HCT116 (cell line): ENCODE measurements at regions not wholly inside any gene's neighbourhood (a gene's known extent, or its start where the extent isn't known, plus 50 kb on each side); places are given as distances from the start of the nearest gene placed in this dataset.
A peak's percentile ranks its signal among the peaks of the same experiment; 100 is the strongest.

ENCODE experiments used
- ATAC-seq: fragments of 200-7000 bp; cut with Tn5 transposase; 2 replicates; pipeline ENCODE4 v1.9.1; 2020; ENCODE audit warnings: mild to moderate bottlenecking, moderate library complexity
- BruUV-seq: library from RNA; stranded (reverse); fragments of 400-500 nt; replicated peaks from 2 replicates; lab custom pipeline; 2021; lab: Mats Ljungman, UMichigan
- CTCF ChIA-PET: fragments of 300-600 bp; sonication (Branson Sonifier 250); formaldehyde crosslinking; loops from one replicate; lab custom pipeline; 2021; ENCODE audit warnings: antibody characterized with exemption; lab: Charles Lee
- POLR2A ChIA-PET: fragments of 300-600, 350-600 bp; sonication (Branson Sonifier 250); formaldehyde crosslinking; loops from one replicate; lab custom pipeline; 2021; ENCODE audit warnings: antibody characterized with exemption; lab: Charles Lee
- RAD21 ChIA-PET, 2 experiments: fragments of 300-600 bp; sonication (Branson Sonifier 250); formaldehyde crosslinking; loops; one replicate each; lab custom pipeline; 2023; ENCODE audit warnings: low total read pairs in 2 of 2; ENCODE audit not compliant: uncharacterized antibody in 2 of 2, unreplicated experiment in 2 of 2, low non-redundant PET in 1 of 2; lab: Charles Lee
- DNase-seq: peaks from one replicate; pipeline ENCODE4 v3.0.0-alpha.2; 2010; ENCODE audit warnings: low read depth, low spot score
- H2AFZ ChIP-seq: fragments of 200-600 bp; shearing (Covaris generic), sonication (generic); 2 replicates; pipeline ENCODE4 v1.6.1; 2017; ENCODE audit warnings: low read depth, mixed run types, mixed read lengths, antibody characterized with exemption, low read length; ENCODE audit not compliant: poor library complexity, severe bottlenecking
- H3K27ac ChIP-seq: 2 replicates; pipeline ENCODE4 v1.5.1; 2012; ENCODE audit warnings: low read depth, low read length
- H3K27me3 ChIP-seq: fragments of 200-600 bp; sonication (generic); 2 replicates; pipeline ENCODE4 v1.6.1; 2016; ENCODE audit warnings: mixed run types, low read length, mixed read lengths; ENCODE audit not compliant: insufficient read depth
- H3K36me3 ChIP-seq, 2 experiments: fragments of 200-500 bp in 1 of 2; fragments of 200-600 bp in 1 of 2; sonication (Bioruptor generic) in 1 of 2; sonication (generic) in 1 of 2; 2 replicates each; pipeline versions ENCODE4 v1.5.1 to v1.6.1; 2014 to 2016; ENCODE audit warnings: low read length in 2 of 2, inconsistent platforms in 1 of 2, mixed read lengths in 1 of 2, mixed run types in 1 of 2; ENCODE audit not compliant: insufficient read depth in 2 of 2, control insufficient read depth in 1 of 2
- H3K4me1 ChIP-seq, 2 experiments: fragments of 200-600 bp in 1 of 2; sonication (generic) in 1 of 2; 2 replicates each; pipeline versions ENCODE4 v1.5.1 to v1.6.1; 2012 to 2017; ENCODE audit warnings: low read length in 2 of 2, inconsistent platforms in 1 of 2, mild to moderate bottlenecking in 1 of 2, mixed read lengths in 1 of 2, mixed run types in 1 of 2, moderate library complexity in 1 of 2; ENCODE audit not compliant: insufficient read depth in 2 of 2, control insufficient read depth in 1 of 2
- H3K4me2 ChIP-seq: fragments of 200-600 bp; sonication (generic); 2 replicates; pipeline ENCODE4 v1.6.1; 2017; ENCODE audit warnings: mixed run types, low read length, mixed read lengths
- H3K4me3 ChIP-seq, 2 experiments: fragments of 200-600 bp in 1 of 2; sonication (generic) in 1 of 2; replicated peaks in 1 of 2; 2 replicates each; pipeline ENCODE4 v1.5.1; 2011 to 2016; ENCODE audit warnings: low read length in 2 of 2, control low read depth in 1 of 2, low read depth in 1 of 2, mild to moderate bottlenecking in 1 of 2, mixed read lengths in 1 of 2, mixed run types in 1 of 2
- H3K79me2 ChIP-seq: fragments of 200-600 bp; sonication (generic); 2 replicates; pipeline ENCODE4 v1.6.1; 2017; ENCODE audit warnings: mild to moderate bottlenecking, mixed run types, low read length, moderate library complexity, mixed read lengths; ENCODE audit not compliant: insufficient read depth
- H3K9ac ChIP-seq: fragments of 200-600 bp; sonication (generic); 2 replicates; pipeline ENCODE4 v1.6.1; 2016; ENCODE audit warnings: low read length, mixed read lengths
- H3K9me2 ChIP-seq: fragments of 200-600 bp; sonication (generic), shearing (Covaris generic); 2 replicates; pipeline ENCODE4 v1.6.1; 2017; ENCODE audit warnings: mixed run types, mild to moderate bottlenecking, moderate library complexity; ENCODE audit not compliant: insufficient read depth
- H3K9me3 ChIP-seq, 2 experiments: fragments of 200-500 bp in 1 of 2; fragments of 200-600 bp in 1 of 2; sonication (Bioruptor generic) in 1 of 2; sonication (generic) in 1 of 2; 2 replicates each; pipeline ENCODE4 v1.6.1; 2014 to 2017; ENCODE audit warnings: low read length in 2 of 2, mixed read lengths in 2 of 2, inconsistent platforms in 1 of 2, low read depth in 1 of 2, mild to moderate bottlenecking in 1 of 2, mixed run types in 1 of 2, moderate library complexity in 1 of 2; ENCODE audit not compliant: control insufficient read depth in 1 of 2, insufficient read depth in 1 of 2
- H4K20me1 ChIP-seq: fragments of 200-600 bp; sonication (generic), shearing (Covaris generic); 2 replicates; pipeline ENCODE4 v1.6.1; 2017; ENCODE audit warnings: mixed run types, mild to moderate bottlenecking, moderate library complexity; ENCODE audit not compliant: insufficient read depth
- CBX3 ChIP-seq: IDR thresholded peaks from 2 replicates; pipeline ENCODE4 v1.6.1; 2012; ENCODE audit warnings: low read depth
- CEBPB ChIP-seq: IDR thresholded peaks from 2 replicates; pipeline ENCODE4 v1.6.1; 2012; ENCODE audit warnings: low read depth
- EGR1 ChIP-seq: IDR thresholded peaks from 2 replicates; pipeline ENCODE4 v1.6.1; 2012; ENCODE audit warnings: low read depth
- ELF1 ChIP-seq: IDR thresholded peaks from 2 replicates; pipeline ENCODE4 v1.6.1; 2012; ENCODE audit warnings: low read depth, borderline replicate concordance
- EZH2 ChIP-seq: fragments of 200-600 bp; sonication (generic); IDR thresholded peaks from 2 replicates; pipeline ENCODE4 v1.6.1; 2017; ENCODE audit warnings: antibody characterized with exemption, mixed run types
- EZH2phosphoT487 ChIP-seq: fragments of 200-600 bp; IDR thresholded peaks from 2 replicates; pipeline ENCODE4 v1.6.1; 2018; ENCODE audit warnings: antibody characterized with exemption, borderline replicate concordance
- JUND ChIP-seq: IDR thresholded peaks from 2 replicates; pipeline ENCODE4 v1.6.1; 2012
- POLR2A ChIP-seq: IDR thresholded peaks from 2 replicates; pipeline ENCODE4 v1.7.0; 2011; ENCODE audit warnings: borderline replicate concordance; ENCODE audit not compliant: insufficient read depth, insufficient read length; ENCODE audit errors: extremely low read depth
- RAD21 ChIP-seq: IDR thresholded peaks from 2 replicates; pipeline ENCODE4 v1.6.1; 2012; ENCODE audit warnings: low read depth, mild to moderate bottlenecking
- SP1 ChIP-seq: IDR thresholded peaks from 2 replicates; pipeline ENCODE4 v1.6.1; 2012; ENCODE audit warnings: low read depth
- SRF ChIP-seq: IDR thresholded peaks from 2 replicates; pipeline ENCODE4 v1.6.1; 2012; ENCODE audit warnings: low read depth
- TCF7L2 ChIP-seq: IDR thresholded peaks from 2 replicates; pipeline ENCODE4 v1.7.0; 2011; ENCODE audit warnings: borderline replicate concordance, inconsistent platforms; ENCODE audit not compliant: insufficient read depth, insufficient read length; ENCODE audit errors: extremely low read depth
- YY1 ChIP-seq: IDR thresholded peaks from 2 replicates; pipeline ENCODE4 v1.6.1; 2011; ENCODE audit warnings: low read length, low read depth, moderate library complexity, mild to moderate bottlenecking; ENCODE audit not compliant: insufficient replicate concordance; ENCODE audit errors: extremely low read depth
- ZFX ChIP-seq: fragments of 450-650 bp; IDR thresholded peaks from 2 replicates; pipeline ENCODE4 v1.6.1; 2017
- ZNF274 ChIP-seq: fragments of 200-500 bp; sonication (Bioruptor generic); IDR thresholded peaks from 2 replicates; pipeline ENCODE4 v1.6.1; 2014; ENCODE audit warnings: mild to moderate bottlenecking, low read depth, low read length, inconsistent platforms
- intact Hi-C: fragments of 100-400 bp; cut with micrococcal nuclease; formaldehyde crosslinking; loops from 2 replicates; pipeline ENCODE4 v1.10.0; 2022
- TF ChIP-seq, protein P1 (sequence below): IDR thresholded peaks from 2 replicates; pipeline ENCODE4 v1.6.1; 2012
- TF ChIP-seq, protein P2 (sequence below): IDR thresholded peaks from 2 replicates; pipeline ENCODE4 v1.6.1; 2011; ENCODE audit warnings: mild to moderate bottlenecking, low read length, moderate library complexity; ENCODE audit not compliant: insufficient replicate concordance; ENCODE audit errors: extremely low read depth
- TF ChIP-seq, protein P3 (sequence below): IDR thresholded peaks from 2 replicates; pipeline ENCODE4 v1.6.1; 2012

DNA sequence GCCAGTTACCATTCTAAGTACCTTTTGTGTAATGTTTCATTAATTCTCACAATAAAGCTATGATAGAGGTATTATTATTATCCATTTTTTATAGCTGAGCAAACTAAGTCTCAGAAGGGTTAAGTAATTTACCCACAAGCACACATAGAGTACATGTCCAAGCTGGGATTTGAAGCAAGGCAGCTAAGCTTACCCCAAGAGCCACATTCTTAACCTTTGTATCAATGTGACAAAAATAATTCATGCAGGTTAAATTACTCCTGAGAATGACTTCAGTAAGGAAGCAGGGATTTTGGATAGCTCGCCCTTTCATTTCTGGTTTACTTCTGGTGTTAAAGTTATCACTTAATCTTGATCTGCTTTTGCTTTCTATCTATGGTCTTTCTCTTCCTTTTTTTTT is 141.9 kb downstream of the ACTBL2 start:
- no peaks in the 10 kb centered on the region for H3K79me2 ChIP-seq
- TF ChIP-seq SRF (no peak), ELF1 (no peak), EGR1 (no peak)
- TF ChIP-seq, protein P1, sequence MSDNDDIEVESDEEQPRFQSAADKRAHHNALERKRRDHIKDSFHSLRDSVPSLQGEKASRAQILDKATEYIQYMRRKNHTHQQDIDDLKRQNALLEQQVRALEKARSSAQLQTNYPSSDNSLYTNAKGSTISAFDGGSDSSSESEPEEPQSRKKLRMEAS = no peak
- TF ChIP-seq, all 23 proteins: peak for 0
- Histone ChIP-seq H2AFZ (no peak overlapping the region), H3K36me3 (no peaks in the 10 kb centered on the region), H3K9me2 (no peaks in the 10 kb centered on the region), H3K27me3 (no peaks in the 10 kb centered on the region), H3K4me2 (no peak overlapping the region), H3K4me1 (peaks cover 6 to 19% of the 10 kb centered on the region in 2 experiments; a peak in 3 of 4 replicates), H3K9me3 (no peaks in the 10 kb centered on the region), H3K27ac (no peak overlapping the region), H3K4me3 (no peak overlapping the region), H3K9ac (no peak overlapping the region), H4K20me1 (no peaks in the 10 kb centered on the region)
- BruUV-seq = no TSS peak
- POLR2A ChIA-PET = interaction anchor here (0.7 kb wide), 1 partner anchor 21 kb away, joined by 5 read pairs; no protein-coding TSS in a partner anchor
- RAD21 ChIA-PET = no interaction called here
- ATAC-seq (no peak), DNase-seq (no peak)
- CTCF ChIA-PET = no interaction called here
- intact Hi-C loops = no loop called here

DNA sequence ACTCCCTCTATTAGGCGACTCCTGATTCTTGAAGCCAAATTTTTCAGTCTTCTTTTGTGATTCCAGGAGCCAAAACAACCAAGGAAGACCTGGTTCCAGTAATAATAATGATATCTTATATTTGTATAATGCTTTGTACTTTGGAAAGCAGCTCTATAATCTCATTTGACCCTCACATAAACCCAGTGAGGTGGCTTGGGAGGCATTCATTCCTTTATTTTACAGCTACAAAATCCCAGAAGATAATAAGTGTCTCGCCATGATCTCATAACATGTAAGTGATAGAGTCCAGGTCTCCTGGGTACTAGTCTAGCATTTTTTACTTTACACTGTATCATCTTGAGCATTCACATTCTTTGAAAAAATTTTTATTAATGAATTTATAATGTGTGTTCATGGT is 143.1 kb downstream of the ACTBL2 start:
- no peaks in the 10 kb centered on the region for H3K36me3 ChIP-seq
- H3K27ac ChIP-seq = no peak overlapping the region
- no peaks in the 10 kb centered on the region for H3K79me2 ChIP-seq
- RAD21 ChIA-PET = no interaction called here
- H2AFZ ChIP-seq = peak overlapping the region; percentile 4
- CTCF ChIA-PET = interaction anchor here (1.6 to 2.8 kb wide), 2 partner anchors 10 to 93 kb away, joined by 3 to 10 read pairs; no protein-coding TSS in a partner anchor
- no peak for TF ChIP-seq POLR2A
- no peak for TF ChIP-seq JUND
- TF ChIP-seq ELF1 = no peak
- TF ChIP-seq SRF = no peak
- no peak for TF ChIP-seq CEBPB
- TF ChIP-seq CBX3 = no peak
- TF ChIP-seq EZH2phosphoT487 = no peak
- TF ChIP-seq, protein P2, sequence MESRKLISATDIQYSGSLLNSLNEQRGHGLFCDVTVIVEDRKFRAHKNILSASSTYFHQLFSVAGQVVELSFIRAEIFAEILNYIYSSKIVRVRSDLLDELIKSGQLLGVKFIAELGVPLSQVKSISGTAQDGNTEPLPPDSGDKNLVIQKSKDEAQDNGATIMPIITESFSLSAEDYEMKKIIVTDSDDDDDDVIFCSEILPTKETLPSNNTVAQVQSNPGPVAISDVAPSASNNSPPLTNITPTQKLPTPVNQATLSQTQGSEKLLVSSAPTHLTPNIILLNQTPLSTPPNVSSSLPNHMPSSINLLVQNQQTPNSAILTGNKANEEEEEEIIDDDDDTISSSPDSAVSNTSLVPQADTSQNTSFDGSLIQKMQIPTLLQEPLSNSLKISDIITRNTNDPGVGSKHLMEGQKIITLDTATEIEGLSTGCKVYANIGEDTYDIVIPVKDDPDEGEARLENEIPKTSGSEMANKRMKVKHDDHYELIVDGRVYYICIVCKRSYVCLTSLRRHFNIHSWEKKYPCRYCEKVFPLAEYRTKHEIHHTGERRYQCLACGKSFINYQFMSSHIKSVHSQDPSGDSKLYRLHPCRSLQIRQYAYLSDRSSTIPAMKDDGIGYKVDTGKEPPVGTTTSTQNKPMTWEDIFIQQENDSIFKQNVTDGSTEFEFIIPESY = no peak
- TF ChIP-seq EGR1 = no peak
- TF ChIP-seq TCF7L2 = no peak
- no peak for TF ChIP-seq YY1
- TF ChIP-seq, protein P3, sequence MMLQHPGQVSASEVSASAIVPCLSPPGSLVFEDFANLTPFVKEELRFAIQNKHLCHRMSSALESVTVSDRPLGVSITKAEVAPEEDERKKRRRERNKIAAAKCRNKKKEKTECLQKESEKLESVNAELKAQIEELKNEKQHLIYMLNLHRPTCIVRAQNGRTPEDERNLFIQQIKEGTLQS = no peak
- no peak for TF ChIP-seq SP1
- TF ChIP-seq ZFX = no peak
- TF ChIP-seq, protein P1 = no peak
- no peak for TF ChIP-seq RAD21
- no peak for TF ChIP-seq ZNF274
- TF ChIP-seq EZH2 = no peak
- H3K9me3 ChIP-seq = no peaks in the 10 kb centered on the region
- BruUV-seq = no TSS peak
- H4K20me1 ChIP-seq = no peaks in the 10 kb centered on the region
- DNase-seq = no peak
- no peak overlapping the region for H3K9ac ChIP-seq
- intact Hi-C loops = no loop called here
- no peak overlapping the region for H3K4me2 ChIP-seq
- H3K27me3 ChIP-seq = no peaks in the 10 kb centered on the region
- H3K4me1 ChIP-seq = peaks cover 6 to 26% of the 10 kb centered on the region in 2 experiments; a peak in 3 of 4 replicates
- H3K4me3 ChIP-seq = no peak overlapping the region
- H3K9me2 ChIP-seq = no peaks in the 10 kb centered on the region
- POLR2A ChIA-PET = interaction anchor here (0.7 kb wide), 1 partner anchor 1030 kb away, joined by 4 read pairs; no protein-coding TSS in a partner anchor
- no peak for ATAC-seq
